ENCODE measurements at regions not wholly inside any gene's neighbourhood (a gene's known extent, or its start where the extent isn't known, plus 50 kb on each side); places are given as distances from the start of the nearest gene placed in this dataset.

DNA sequence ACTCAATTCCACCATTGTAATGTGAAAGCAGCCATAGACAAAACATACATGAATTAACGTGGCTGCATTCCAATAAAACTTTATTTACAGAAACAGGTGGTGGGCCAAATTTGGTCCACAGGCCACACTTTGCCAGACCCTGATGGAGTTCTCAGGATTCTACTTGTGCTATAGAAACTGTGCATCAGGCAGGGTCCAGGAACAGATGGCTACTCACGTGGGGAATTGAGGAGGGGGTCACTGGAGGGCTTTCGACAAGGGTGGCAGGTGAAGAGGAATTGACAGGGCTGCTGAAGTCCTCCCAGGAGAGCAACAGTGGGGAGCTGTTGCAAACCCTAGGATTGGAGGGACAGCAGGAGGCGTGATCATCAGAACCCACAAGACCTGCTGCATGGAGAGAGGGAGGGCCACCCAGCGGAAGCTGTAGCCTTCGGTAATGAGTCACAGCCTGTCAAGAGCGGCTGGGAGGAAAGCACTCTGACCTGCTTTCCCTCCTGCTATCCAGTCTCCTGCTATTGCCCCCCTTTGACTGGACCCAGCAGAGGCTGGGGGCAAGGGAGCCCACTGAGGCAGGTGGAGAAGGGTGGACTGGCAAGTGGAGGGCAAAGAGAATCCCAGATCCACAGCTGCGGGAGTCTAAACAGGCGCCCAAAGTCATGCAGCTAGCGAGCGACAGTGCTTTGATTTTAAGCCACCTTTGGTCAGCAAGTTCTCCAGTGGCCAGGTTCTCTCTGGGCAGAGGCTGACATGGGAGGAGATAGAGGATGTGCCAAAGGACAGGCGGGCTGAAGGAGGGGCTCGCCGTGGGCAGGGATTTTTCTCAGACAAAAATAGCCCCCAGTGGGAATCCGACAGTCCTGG, 138.3 kb upstream of the SMIM23 start:
- TF ChIP-seq CTCF (IDR thresholded peaks at IDR 0.05; ENCODE audit: insufficient read depth, low read length) (no peak), POLR2AphosphoS5 (IDR thresholded peaks at IDR 0.05; ENCODE audit: low read depth) (no peak), GABPA (IDR thresholded peaks at IDR 0.05; ENCODE audit: low read depth) (no peak), REST (IDR thresholded peaks at IDR 0.05; ENCODE audit: insufficient replicate concordance, low read depth) (no peak)

Data from HL-60 (cell line).